Panc1 (cell line): ENCODE measurements at regions not wholly inside any gene's neighbourhood (a gene's known extent, or its start where the extent isn't known, plus 50 kb on each side); places are given as distances from the start of the nearest gene placed in this dataset.

ENCODE experiments used
- ATAC-seq: fragments of 200-7000 bp; cut with Tn5 transposase; 2 replicates; pipeline ENCODE4 v1.9.1; 2020; ENCODE audit warnings: mild to moderate bottlenecking, moderate library complexity
- BruUV-seq: library from RNA; stranded (reverse); fragments of 400-500 nt; replicated peaks from 2 replicates; lab custom pipeline; 2021; lab: Mats Ljungman, UMichigan
- CTCF ChIA-PET: fragments of 300-600 bp; sonication (Branson Sonifier 250); formaldehyde crosslinking; loops from one replicate; lab custom pipeline; 2022; ENCODE audit warnings: antibody characterized with exemption; lab: Charles Lee
- POLR2A ChIA-PET: fragments of 300-600 bp; sonication (Branson Sonifier 250); formaldehyde crosslinking; loops from one replicate; lab custom pipeline; 2022; ENCODE audit warnings: antibody characterized with exemption; lab: Charles Lee
- DNase-seq: peaks from one replicate; pipeline ENCODE4 v3.0.0-alpha.2; 2010; ENCODE audit warnings: low read depth, low spot score
- H3K27ac ChIP-seq: 2 replicates; pipeline ENCODE4 v1.5.1; 2011; ENCODE audit warnings: mild to moderate bottlenecking, low read length, inconsistent platforms
- H3K27me3 ChIP-seq: fragments of 200-500 bp; sonication (Bioruptor generic); 2 replicates; pipeline ENCODE4 v1.6.0; 2014; ENCODE audit warnings: low read length, inconsistent platforms; ENCODE audit not compliant: control insufficient read depth, insufficient read depth
- H3K36me3 ChIP-seq: fragments of 200-500 bp; sonication (Bioruptor generic); 2 replicates; pipeline ENCODE4 v1.5.1; 2014; ENCODE audit warnings: inconsistent platforms, mild to moderate bottlenecking, low read length, moderate library complexity; ENCODE audit not compliant: control insufficient read depth, insufficient read depth
- H3K4me1 ChIP-seq: 2 replicates; pipeline ENCODE4 v1.5.1; 2011; ENCODE audit warnings: inconsistent platforms, mild to moderate bottlenecking, low read length, moderate library complexity; ENCODE audit not compliant: control insufficient read depth, insufficient read depth
- H3K4me3 ChIP-seq, 2 experiments: 2 replicates each; pipeline ENCODE4 v1.5.1; 2011 to 2012; ENCODE audit warnings: low read depth in 2 of 2, low read length in 2 of 2, mild to moderate bottlenecking in 2 of 2, inconsistent platforms in 1 of 2, moderate library complexity in 1 of 2
- H3K9me3 ChIP-seq: fragments of 200-500 bp; sonication (Bioruptor generic); 2 replicates; pipeline ENCODE4 v1.5.1; 2014; ENCODE audit warnings: low read depth, mild to moderate bottlenecking, inconsistent platforms, low read length, moderate library complexity; ENCODE audit not compliant: control insufficient read depth, insufficient read depth
- POLR2AphosphoS5 ChIP-seq: IDR thresholded peaks from 2 replicates; pipeline ENCODE4 v1.6.1; 2012; ENCODE audit warnings: mild to moderate bottlenecking, low read depth, low read length, moderate library complexity
- REST ChIP-seq, 2 experiments: IDR thresholded peaks; 2 replicates each; pipeline ENCODE4 v1.6.1; 2011 to 2012; ENCODE audit warnings: low read depth in 2 of 2, control low read depth in 1 of 2, low read length in 1 of 2, mild to moderate bottlenecking in 1 of 2, moderate library complexity in 1 of 2; ENCODE audit not compliant: insufficient read depth in 1 of 2
- SIN3A ChIP-seq: IDR thresholded peaks from 2 replicates; pipeline ENCODE4 v1.6.1; 2012; ENCODE audit warnings: low read depth, mild to moderate bottlenecking, low read length, moderate library complexity, borderline replicate concordance; ENCODE audit not compliant: insufficient read depth
- TCF7L2 ChIP-seq: IDR thresholded peaks from 2 replicates; pipeline ENCODE4 v1.6.1; 2011; ENCODE audit warnings: mild to moderate bottlenecking, low read depth, low read length, inconsistent platforms
- in situ Hi-C: cut with HindIII; loops from 2 replicates; pipeline ENCODE4 v1.10.0; 2016; ENCODE audit warnings: low sequenced_read_pairs, low pct_unique_long_range_greater_than_20kb
- intact Hi-C: fragments of 100-400 bp; cut with micrococcal nuclease; formaldehyde crosslinking; loops from one replicate; pipeline ENCODE4 v1.10.0; 2022; ENCODE audit not compliant: unreplicated experiment
- TF ChIP-seq, protein P1 (sequence below): fragments of 450-650 bp; IDR thresholded peaks from 2 replicates; pipeline ENCODE4 v1.5.1; 2017; ENCODE audit warnings: mild to moderate bottlenecking

DNA sequence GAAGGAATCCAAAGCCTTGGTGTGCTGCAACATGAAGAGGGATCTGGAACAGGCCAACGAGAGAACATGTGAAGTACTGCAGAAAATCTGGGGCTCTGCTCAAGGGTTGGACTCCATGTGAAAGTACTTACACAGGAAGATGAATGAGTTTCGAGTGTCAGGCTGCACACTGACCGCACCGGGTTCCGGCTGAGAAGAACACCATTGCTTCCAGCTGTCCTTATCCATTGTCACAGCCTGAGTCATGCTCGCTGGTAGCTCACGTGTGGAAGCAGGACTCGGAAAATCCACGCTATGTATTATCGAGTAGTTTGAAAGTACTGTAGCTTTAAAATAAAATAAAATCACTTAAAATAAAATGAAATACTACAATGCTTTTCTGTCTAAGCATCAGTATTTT, 50.4 kb upstream of the TBL1X start:
- DNase-seq, result no peak
- H3K27me3 ChIP-seq, result no peaks in the 10 kb centered on the region
- H3K4me3 ChIP-seq, result no peak overlapping the region
- ATAC-seq, result no peak
- ChIA-PET POLR2A (no interaction called here), CTCF (no interaction called here)
- no peaks in the 10 kb centered on the region for H3K9me3 ChIP-seq
- TF ChIP-seq, protein P1, sequence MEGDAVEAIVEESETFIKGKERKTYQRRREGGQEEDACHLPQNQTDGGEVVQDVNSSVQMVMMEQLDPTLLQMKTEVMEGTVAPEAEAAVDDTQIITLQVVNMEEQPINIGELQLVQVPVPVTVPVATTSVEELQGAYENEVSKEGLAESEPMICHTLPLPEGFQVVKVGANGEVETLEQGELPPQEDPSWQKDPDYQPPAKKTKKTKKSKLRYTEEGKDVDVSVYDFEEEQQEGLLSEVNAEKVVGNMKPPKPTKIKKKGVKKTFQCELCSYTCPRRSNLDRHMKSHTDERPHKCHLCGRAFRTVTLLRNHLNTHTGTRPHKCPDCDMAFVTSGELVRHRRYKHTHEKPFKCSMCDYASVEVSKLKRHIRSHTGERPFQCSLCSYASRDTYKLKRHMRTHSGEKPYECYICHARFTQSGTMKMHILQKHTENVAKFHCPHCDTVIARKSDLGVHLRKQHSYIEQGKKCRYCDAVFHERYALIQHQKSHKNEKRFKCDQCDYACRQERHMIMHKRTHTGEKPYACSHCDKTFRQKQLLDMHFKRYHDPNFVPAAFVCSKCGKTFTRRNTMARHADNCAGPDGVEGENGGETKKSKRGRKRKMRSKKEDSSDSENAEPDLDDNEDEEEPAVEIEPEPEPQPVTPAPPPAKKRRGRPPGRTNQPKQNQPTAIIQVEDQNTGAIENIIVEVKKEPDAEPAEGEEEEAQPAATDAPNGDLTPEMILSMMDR, result no peak
- TF ChIP-seq REST (IDR thresholded peaks at IDR 0.05; ENCODE audit: insufficient read depth in 1 of 2, low read depth in 2 of 2, low read length in 1 of 2), result no peak
- TF ChIP-seq POLR2AphosphoS5, result no peak
- no peak for TF ChIP-seq TCF7L2
- no peak for TF ChIP-seq SIN3A
- no peaks in the 10 kb centered on the region for H3K4me1 ChIP-seq
- in situ Hi-C loops (no loop called here), intact Hi-C loops (no loop called here)
- no peak overlapping the region for H3K27ac ChIP-seq
- no peaks in the 10 kb centered on the region for H3K36me3 ChIP-seq
- BruUV-seq, result no TSS peak
